Activated T-cell treated with anti-CD3 and anti-CD28 coated beads, Interleukin-2, amount 50 U/mL, for 48 hours (primary cell): ENCODE measurements at regions not wholly inside any gene's neighbourhood (a gene's known extent, or its start where the extent isn't known, plus 50 kb on each side); places are given as distances from the start of the nearest gene placed in this dataset.

Experiments used
- DNase-seq, 2 experiments: peaks; one replicate each; pipeline ENCODE4 v3.0.0-alpha.2; 2020

- no peak for DNase-seq
Observed at GRCh38 chr1:226491093-226491850, 57.3 kb upstream of the STUM start.

- no peak for DNase-seq
Observed at GRCh38 chr1:226492426-226493137, 56.0 kb upstream of the STUM start.

- no peak for DNase-seq
Observed at GRCh38 chr1:226494092-226494609, 54.4 kb upstream of the STUM start.

- DNase-seq = no peak
Observed at GRCh38 chr1:226495716-226496115, 52.8 kb upstream of the STUM start.

GRCh38 chr1:226496453-226497015 lies 52.0 kb upstream of the STUM start:
- DNase-seq = no peak

- no peak for DNase-seq
Observed at GRCh38 chr1:226497276-226497833, 51.2 kb upstream of the STUM start.

GRCh38 chr1:226497991-226498639 lies 50.4 kb upstream of the STUM start:
- DNase-seq = no peak

GRCh38 chr1:226498640-226499008 lies 49.9 kb upstream of the STUM start:
- DNase-seq = no peak
